Natural killer cell treated with Interleukin-12 subunit alpha and Interleukin-12 subunit beta and Interleukin-15 and Interleukin-18, amount 100 ng/mL, for 72 hours (primary cell): ENCODE measurements at regions not wholly inside any gene's neighbourhood (a gene's known extent, or its start where the extent isn't known, plus 50 kb on each side); places are given as distances from the start of the nearest gene placed in this dataset.

Experiments used
- ATAC-seq, 2 donors: fragments of 150-1000 bp; cut with Tn5 transposase in 1 of 2; sonication (Bioruptor Pico), chemical (Tn5 transposase) in 1 of 2; 2 replicates each; pipeline ENCODE4 v1.10.0; 2021
- DNase-seq: peaks from one replicate; pipeline ENCODE4 v3.0.0; 2022; ENCODE audit warnings: low spot score
- H3K27ac Mint-ChIP-seq, 2 donors: 1 replicate in 1 of 2; 2 replicates in 1 of 2; pipeline ENCODE4 v1.8.0; 2022; ENCODE audit warnings: mixed read lengths in 2 of 2, mild to moderate bottlenecking in 1 of 2, moderate library complexity in 1 of 2
- H3K27me3 Mint-ChIP-seq, 2 donors: 1 replicate in 1 of 2; 2 replicates in 1 of 2; pipeline ENCODE4 v1.8.0; 2022; ENCODE audit warnings: mixed read lengths in 2 of 2
- H3K36me3 Mint-ChIP-seq: one replicate; pipeline ENCODE4 v1.8.0; 2022; ENCODE audit warnings: mixed read lengths
- H3K4me1 Mint-ChIP-seq, 2 donors: 1 replicate in 1 of 2; 2 replicates in 1 of 2; pipeline ENCODE4 v1.8.0; 2022; ENCODE audit warnings: low read depth in 2 of 2, mixed read lengths in 2 of 2, mild to moderate bottlenecking in 1 of 2
- H3K4me3 Mint-ChIP-seq: one replicate; pipeline ENCODE4 v1.8.0; 2022; ENCODE audit warnings: mixed read lengths
- H3K9me3 Mint-ChIP-seq: 2 replicates; pipeline ENCODE4 v1.8.0; 2022; ENCODE audit warnings: mixed read lengths

DNA sequence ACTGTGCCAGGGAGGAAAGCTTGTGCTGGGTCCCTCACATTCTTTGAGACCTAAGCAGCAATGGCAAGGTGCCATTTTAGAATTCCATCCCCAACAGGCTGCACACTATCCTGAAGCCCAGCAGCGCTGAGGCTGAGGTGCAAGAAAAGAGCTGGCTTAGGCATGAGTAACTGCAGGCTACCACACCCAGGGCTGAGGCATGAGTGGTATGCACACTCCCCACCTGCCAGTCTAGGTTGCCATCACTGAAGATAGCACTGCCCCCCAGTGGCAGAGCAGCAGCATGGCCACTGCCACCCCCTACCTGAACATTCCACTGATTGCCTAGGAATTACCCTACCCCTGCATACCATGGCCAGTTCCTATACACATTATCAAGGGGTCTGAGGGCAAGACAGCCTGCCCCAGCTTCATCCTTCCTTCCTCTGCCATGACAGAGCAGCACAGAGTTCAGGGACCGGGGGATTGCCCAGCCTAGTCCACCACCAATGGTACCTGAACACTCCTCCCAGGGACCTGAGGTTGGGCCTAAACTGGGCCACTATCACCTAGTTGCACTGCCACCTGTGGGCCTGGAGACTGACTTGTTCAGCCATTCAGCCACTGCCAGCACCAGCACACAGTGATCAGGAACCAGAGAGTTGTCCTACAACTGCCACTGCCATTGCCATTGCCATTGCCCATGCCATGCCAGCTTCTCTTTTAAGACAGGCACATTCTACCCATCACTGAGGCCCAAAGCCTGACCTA is 129.8 kb downstream of the SATB1 start:
- DNase-seq (no peak), ATAC-seq (peak; percentile 59 to 62)
- no peaks in the 10 kb centered on the region for H3K4me1 Mint-ChIP-seq
- peaks cover 0 to 23% of the 10 kb centered on the region in 2 donors for H3K27me3 Mint-ChIP-seq
- peaks cover 18% of the 10 kb centered on the region for H3K36me3 Mint-ChIP-seq
- peaks cover 12% of the 10 kb centered on the region for H3K9me3 Mint-ChIP-seq
- H3K27ac Mint-ChIP-seq = no peak overlapping the region
- no peak overlapping the region for H3K4me3 Mint-ChIP-seq

- H3K36me3 Mint-ChIP-seq = no peaks in the 10 kb centered on the region
- ATAC-seq = no peak
- H3K9me3 Mint-ChIP-seq = no peaks in the 10 kb centered on the region
- H3K27ac Mint-ChIP-seq = no peak overlapping the region
- DNase-seq = no peak
- H3K4me1 Mint-ChIP-seq = no peaks in the 10 kb centered on the region
- H3K27me3 Mint-ChIP-seq = peaks cover 0 to 5% of the 10 kb centered on the region in 2 donors
- no peak overlapping the region for H3K4me3 Mint-ChIP-seq
Observed at GRCh38 chr3:18290157-18290556, 135.0 kb downstream of the SATB1 start.

GRCh38 chr3:18288243-18288642 is 136.9 kb downstream of the SATB1 start:
- H3K4me3 Mint-ChIP-seq = no peak overlapping the region
- H3K27me3 Mint-ChIP-seq = peaks cover 0 to 8% of the 10 kb centered on the region in 2 donors
- no peaks in the 10 kb centered on the region for H3K9me3 Mint-ChIP-seq
- no peak overlapping the region for H3K27ac Mint-ChIP-seq
- no peaks in the 10 kb centered on the region for H3K4me1 Mint-ChIP-seq
- ATAC-seq (no peak), DNase-seq (no peak)
- H3K36me3 Mint-ChIP-seq = no peaks in the 10 kb centered on the region

GRCh38 chr3:18284716-18285115 is 140.4 kb downstream of the SATB1 start:
- Mint-ChIP-seq H3K4me1 (no peaks in the 10 kb centered on the region), H3K36me3 (no peaks in the 10 kb centered on the region), H3K4me3 (no peak overlapping the region), H3K27ac (no peak overlapping the region), H3K27me3 (peaks cover 8 to 21% of the 10 kb centered on the region in 2 donors), H3K9me3 (no peaks in the 10 kb centered on the region)
- ATAC-seq (no peak), DNase-seq (no peak)

DNA sequence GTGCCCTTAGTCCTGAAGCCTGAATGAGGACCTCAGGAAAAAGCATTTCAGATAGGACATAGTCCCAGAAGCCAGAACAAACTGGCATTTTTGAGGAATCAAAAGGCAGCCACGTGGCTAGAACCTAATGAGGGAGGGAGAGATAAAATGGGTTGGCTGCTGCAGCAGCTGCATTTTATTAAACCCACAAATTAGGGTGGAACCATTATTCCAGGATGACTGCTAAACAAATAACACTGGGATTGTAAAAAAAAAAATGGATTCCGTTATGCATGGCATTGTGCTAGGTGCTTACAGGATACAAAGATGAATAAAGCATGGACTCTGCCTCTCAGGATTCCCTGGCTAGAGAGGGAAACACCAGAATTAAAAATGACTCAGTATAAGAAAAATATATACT is 141.5 kb downstream of the SATB1 start:
- Mint-ChIP-seq H3K9me3 (no peaks in the 10 kb centered on the region), H3K4me3 (no peak overlapping the region), H3K4me1 (no peaks in the 10 kb centered on the region), H3K27ac (no peak overlapping the region), H3K27me3 (peaks cover 8 to 21% of the 10 kb centered on the region in 2 donors), H3K36me3 (no peaks in the 10 kb centered on the region)
- no peak for DNase-seq
- no peak for ATAC-seq

DNA sequence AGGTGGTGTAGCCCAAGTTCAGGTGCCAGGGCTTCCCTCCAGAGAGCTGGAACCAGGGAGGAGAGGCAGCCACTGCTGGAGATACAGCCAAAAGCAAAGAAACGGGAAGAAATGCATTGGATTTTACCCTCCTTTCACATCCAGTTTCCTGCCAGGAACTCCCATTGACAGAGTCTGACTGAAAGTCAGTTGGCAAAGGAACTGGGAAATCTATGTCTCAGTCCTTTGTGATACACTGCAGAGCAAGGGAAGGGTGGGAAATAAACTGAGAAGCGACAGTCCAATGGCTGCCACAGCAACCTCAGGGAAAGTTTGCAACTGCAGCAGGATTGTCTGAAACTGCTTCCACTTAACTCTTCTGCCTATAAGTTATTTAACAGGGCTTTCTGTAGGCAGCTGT is 142.6 kb downstream of the SATB1 start:
- ATAC-seq (no peak), DNase-seq (no peak)
- no peaks in the 10 kb centered on the region for H3K4me1 Mint-ChIP-seq
- no peak overlapping the region for H3K4me3 Mint-ChIP-seq
- no peaks in the 10 kb centered on the region for H3K9me3 Mint-ChIP-seq
- peaks cover 8 to 21% of the 10 kb centered on the region in 2 donors for H3K27me3 Mint-ChIP-seq
- H3K36me3 Mint-ChIP-seq = no peaks in the 10 kb centered on the region
- no peak overlapping the region for H3K27ac Mint-ChIP-seq

GRCh38 chr3:18279226-18279737 is 145.9 kb downstream of the SATB1 start:
- no peak overlapping the region for H3K27ac Mint-ChIP-seq
- no peak for DNase-seq
- H3K36me3 Mint-ChIP-seq = no peaks in the 10 kb centered on the region
- H3K4me1 Mint-ChIP-seq = no peaks in the 10 kb centered on the region
- no peak for ATAC-seq
- H3K27me3 Mint-ChIP-seq = peaks cover 8 to 16% of the 10 kb centered on the region in 2 donors
- H3K9me3 Mint-ChIP-seq = no peaks in the 10 kb centered on the region
- H3K4me3 Mint-ChIP-seq = no peak overlapping the region

DNA sequence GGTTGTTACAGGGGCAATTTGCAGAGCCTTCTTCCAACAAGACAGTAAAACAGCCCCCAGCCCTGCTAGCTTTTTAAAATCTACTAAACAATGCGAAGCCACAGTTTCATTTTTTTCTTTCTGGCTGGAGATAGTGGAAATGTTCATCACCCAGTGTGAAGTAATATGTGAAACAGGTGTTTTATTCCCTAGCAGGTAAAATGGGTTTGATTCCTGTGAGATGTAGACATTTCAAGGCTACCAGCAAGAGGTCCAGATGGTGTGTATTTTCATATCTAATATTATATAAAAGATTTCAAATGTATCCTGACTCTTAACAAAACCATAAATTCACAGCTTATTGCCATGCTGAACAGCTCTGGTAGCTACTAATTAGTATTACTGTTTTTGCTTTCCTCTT is 160.3 kb downstream of the SATB1 start:
- no peak overlapping the region for H3K27ac Mint-ChIP-seq
- DNase-seq = no peak
- no peaks in the 10 kb centered on the region for H3K36me3 Mint-ChIP-seq
- no peak overlapping the region for H3K4me3 Mint-ChIP-seq
- peaks cover 2 to 21% of the 10 kb centered on the region in 2 donors for H3K27me3 Mint-ChIP-seq
- ATAC-seq = no peak
- H3K9me3 Mint-ChIP-seq = no peaks in the 10 kb centered on the region
- H3K4me1 Mint-ChIP-seq = no peaks in the 10 kb centered on the region

DNA sequence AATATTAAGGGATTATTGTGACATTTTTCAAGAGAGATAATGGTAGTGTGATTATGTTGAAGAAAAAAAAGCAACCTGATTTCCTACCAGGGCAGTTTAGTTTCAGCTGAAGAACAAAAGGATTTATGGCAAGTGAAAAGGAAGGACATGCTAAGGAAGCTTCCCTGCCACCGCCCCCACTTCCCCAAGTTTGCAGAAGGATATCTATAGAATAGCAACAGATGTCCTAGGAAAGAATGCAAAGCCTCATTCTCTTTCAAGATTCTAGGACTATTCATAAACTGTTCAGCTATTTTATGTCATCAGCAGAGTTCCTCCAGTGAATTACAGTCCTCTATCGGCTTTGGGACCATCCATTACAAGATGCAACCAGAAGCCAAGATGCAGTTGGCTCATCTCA is 160.8 kb downstream of the SATB1 start:
- H3K27me3 Mint-ChIP-seq = peaks cover 2 to 21% of the 10 kb centered on the region in 2 donors
- ATAC-seq (no peak), DNase-seq (no peak)
- no peaks in the 10 kb centered on the region for H3K9me3 Mint-ChIP-seq
- no peak overlapping the region for H3K27ac Mint-ChIP-seq
- no peaks in the 10 kb centered on the region for H3K36me3 Mint-ChIP-seq
- H3K4me1 Mint-ChIP-seq = no peaks in the 10 kb centered on the region
- H3K4me3 Mint-ChIP-seq = no peak overlapping the region

DNA sequence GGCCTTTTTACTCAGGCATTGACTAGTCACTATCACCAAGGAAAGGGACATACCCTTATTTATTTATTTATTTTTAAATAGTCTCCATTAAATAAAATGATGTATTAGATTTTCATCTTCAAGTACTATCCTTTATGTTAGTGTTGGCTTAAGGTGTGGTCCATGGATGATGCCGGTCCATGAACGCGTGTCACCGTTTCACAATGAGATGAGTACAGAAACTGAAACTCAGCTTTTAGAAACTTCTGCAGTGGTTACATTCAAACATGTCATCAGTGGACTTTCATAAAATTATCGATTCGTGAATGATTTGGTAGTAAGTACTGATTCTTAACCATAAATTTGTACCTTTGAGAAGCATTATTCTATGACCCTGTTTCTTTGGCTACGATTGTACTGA is 166.6 kb downstream of the SATB1 start:
- DNase-seq (no peak), ATAC-seq (no peak)
- H3K27me3 Mint-ChIP-seq = peaks cover 5 to 13% of the 10 kb centered on the region in 2 donors
- H3K9me3 Mint-ChIP-seq = no peaks in the 10 kb centered on the region
- no peaks in the 10 kb centered on the region for H3K4me1 Mint-ChIP-seq
- H3K36me3 Mint-ChIP-seq = no peaks in the 10 kb centered on the region
- no peak overlapping the region for H3K4me3 Mint-ChIP-seq
- no peak overlapping the region for H3K27ac Mint-ChIP-seq

DNA sequence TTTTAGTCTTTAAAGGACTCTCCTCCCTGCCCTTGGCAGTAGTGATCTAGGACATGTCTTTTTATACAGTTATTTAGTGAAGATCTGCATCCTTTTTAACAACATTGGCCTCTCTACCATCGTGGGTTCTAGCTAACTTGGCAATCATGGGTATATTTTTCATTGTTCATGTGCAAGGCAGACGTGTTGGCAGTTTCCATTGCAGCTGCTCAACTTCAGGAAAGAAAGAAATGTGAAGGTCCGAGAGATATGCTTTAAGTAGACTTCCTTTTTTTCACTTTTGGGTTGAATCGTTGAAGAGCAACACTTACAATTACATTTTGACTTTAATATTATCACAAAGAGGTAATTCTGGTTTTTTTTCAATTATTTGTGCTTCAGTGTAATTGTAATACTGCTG is 172.6 kb downstream of the SATB1 start:
- Mint-ChIP-seq H3K9me3 (no peaks in the 10 kb centered on the region), H3K27me3 (peaks cover 3 to 16% of the 10 kb centered on the region in 2 donors), H3K4me3 (no peak overlapping the region), H3K36me3 (no peaks in the 10 kb centered on the region), H3K27ac (no peak overlapping the region), H3K4me1 (peaks cover 0 to 4% of the 10 kb centered on the region in 2 donors)
- ATAC-seq (no peak), DNase-seq (no peak)

DNA sequence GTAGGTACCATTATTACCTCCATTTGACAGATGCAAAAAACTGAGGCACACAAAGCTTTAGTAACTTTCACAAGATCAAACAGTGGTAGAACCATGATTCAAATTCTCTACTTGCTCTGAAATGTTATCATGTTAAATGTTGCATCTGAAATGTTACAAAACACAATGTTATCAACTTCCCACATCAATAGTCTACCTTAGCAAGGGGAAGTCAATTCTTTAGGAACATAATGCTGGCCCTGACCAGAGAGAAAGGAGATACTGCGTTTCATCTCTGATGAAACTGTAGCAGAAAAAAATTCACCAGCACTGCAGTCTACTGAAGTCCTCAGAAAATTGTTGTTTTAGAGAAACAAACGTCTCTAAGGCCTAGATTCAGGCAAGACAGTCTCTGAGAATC is 174.1 kb downstream of the SATB1 start:
- ATAC-seq (no peak), DNase-seq (no peak)
- Mint-ChIP-seq H3K4me1 (peaks cover 0 to 4% of the 10 kb centered on the region in 2 donors), H3K36me3 (no peaks in the 10 kb centered on the region), H3K27me3 (peaks cover 3 to 16% of the 10 kb centered on the region in 2 donors), H3K4me3 (no peak overlapping the region), H3K9me3 (no peaks in the 10 kb centered on the region), H3K27ac (no peak overlapping the region)

DNA sequence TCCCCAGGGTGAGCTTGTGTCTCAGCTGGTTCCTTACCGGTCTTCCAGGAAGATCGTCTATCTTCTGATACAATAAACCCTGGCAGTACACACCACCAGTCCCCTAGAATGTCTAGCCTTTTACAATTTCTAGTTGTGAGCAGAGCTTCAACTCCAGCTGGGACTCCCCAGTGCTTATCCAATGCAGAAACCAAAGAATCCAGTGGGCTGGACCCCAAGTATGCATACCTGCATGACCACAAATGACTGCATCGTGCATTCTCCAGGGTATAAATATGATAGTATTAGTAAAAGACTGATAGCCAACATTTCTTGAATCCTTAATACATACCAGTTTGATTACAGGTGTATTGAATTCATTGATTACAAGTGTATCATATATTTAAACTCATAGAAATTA is 176.0 kb downstream of the SATB1 start:
- ATAC-seq (no peak), DNase-seq (no peak)
- no peak overlapping the region for H3K27ac Mint-ChIP-seq
- H3K4me1 Mint-ChIP-seq = peaks cover 0 to 4% of the 10 kb centered on the region in 2 donors
- H3K9me3 Mint-ChIP-seq = no peaks in the 10 kb centered on the region
- no peaks in the 10 kb centered on the region for H3K36me3 Mint-ChIP-seq
- H3K4me3 Mint-ChIP-seq = no peak overlapping the region
- peaks cover 3 to 10% of the 10 kb centered on the region in 2 donors for H3K27me3 Mint-ChIP-seq

- H3K27ac Mint-ChIP-seq = no peak overlapping the region
- no peaks in the 10 kb centered on the region for H3K9me3 Mint-ChIP-seq
- no peaks in the 10 kb centered on the region for H3K36me3 Mint-ChIP-seq
- no peak for ATAC-seq
- peaks cover 8 to 22% of the 10 kb centered on the region in 2 donors for H3K27me3 Mint-ChIP-seq
- H3K4me1 Mint-ChIP-seq = peaks cover 0 to 4% of the 10 kb centered on the region in 2 donors
- no peak for DNase-seq
- H3K4me3 Mint-ChIP-seq = no peak overlapping the region
Observed at GRCh38 chr3:18247776-18248310, 177.3 kb downstream of the SATB1 start.
